Prostate gland (tissue), 2 donors: ENCODE measurements at regions not wholly inside any gene's neighbourhood (a gene's known extent, or its start where the extent isn't known, plus 50 kb on each side); places are given as distances from the start of the nearest gene placed in this dataset.
"Not testable (repeated sequence)": the region's sequence is repeated elsewhere in the genome, so short reads cannot be mapped to it uniquely, and the experiment has no call there.

Experiments used
- DNase-seq: peaks from one replicate; pipeline ENCODE4 v3.0.0-alpha.2; 2019; ENCODE audit warnings: low spot score
- H3K27ac ChIP-seq, 2 donors: fragments of 200-600 bp; sonication (generic); 2 replicates each; pipeline ENCODE4 v1.5.1; 2017 to 2019
- H3K27me3 ChIP-seq: fragments of 200-600 bp; sonication (generic); replicated peaks from 2 replicates; pipeline ENCODE4 v1.5.1; 2019; ENCODE audit not compliant: insufficient read depth
- H3K36me3 ChIP-seq, 2 donors: fragments of 200-600 bp; sonication (generic); 1 replicate in 1 of 2; 2 replicates in 1 of 2; pipeline versions ENCODE4 v1.5.1 to v1.8.1; 2017 to 2019
- H3K4me1 ChIP-seq: fragments of 200-600 bp; sonication (generic); replicated peaks from 2 replicates; pipeline ENCODE4 v1.5.1; 2019
- H3K4me3 ChIP-seq, 2 donors: fragments of 200-600 bp; sonication (generic); 2 replicates each; pipeline ENCODE4 v1.5.1; 2017 to 2019
- H3K9me3 ChIP-seq: fragments of 200-600 bp; sonication (generic); 2 replicates; pipeline ENCODE4 v1.5.1; 2017
- POLR2A ChIP-seq: fragments of 450-650 bp; IDR thresholded peaks from one replicate; pipeline ENCODE4 v1.6.1; 2016; ENCODE audit warnings: antibody characterized with exemption, mild to moderate bottlenecking
- POLR2AphosphoS5 ChIP-seq: sonication (generic); formaldehyde crosslinking; IDR thresholded peaks from one replicate; pipeline ENCODE4 v1.6.1; 2017; ENCODE audit warnings: antibody characterized with exemption
- WGBS: methylation state at CpG from one replicate; pipeline ENCODE4 v1.1.5; 2018; 5-methylcytosine and 5-hydroxymethylcytosine counted together
- intact Hi-C: fragments of 100-400 bp; cut with DNase I; formaldehyde crosslinking; loops from one replicate; pipeline ENCODE4 v1.14.2; 2022
- TF ChIP-seq, protein P1 (sequence below), 4 experiments: fragments of 200-600 bp in 2 of 4; fragments of 450-650 bp in 2 of 4; sonication (generic) in 2 of 4; IDR thresholded peaks; 1 replicate in 3 of 4; 2 replicates in 1 of 4; pipeline ENCODE4 v1.5.1; 2016 to 2019; ENCODE audit warnings: antibody characterized with exemption in 4 of 4, mild to moderate bottlenecking in 2 of 4, moderate library complexity in 2 of 4

GRCh38 chr2:8506746-8507145 lies 175.1 kb upstream of the ID2 start:
- H3K36me3 ChIP-seq, result no peaks in the 10 kb centered on the region
- H3K4me1 ChIP-seq, result no peaks in the 10 kb centered on the region
- WGBS, result 37% methylated on average over 7 of the region's 7 CpGs
- H3K9me3 ChIP-seq, result no peaks in the 10 kb centered on the region
- intact Hi-C loops, result no loop called here
- DNase-seq, result no peak
- H3K27me3 ChIP-seq, result no peaks in the 10 kb centered on the region
- H3K27ac ChIP-seq, result no peak overlapping the region
- TF ChIP-seq POLR2AphosphoS5, result peak; percentile 21
- TF ChIP-seq, protein P1, sequence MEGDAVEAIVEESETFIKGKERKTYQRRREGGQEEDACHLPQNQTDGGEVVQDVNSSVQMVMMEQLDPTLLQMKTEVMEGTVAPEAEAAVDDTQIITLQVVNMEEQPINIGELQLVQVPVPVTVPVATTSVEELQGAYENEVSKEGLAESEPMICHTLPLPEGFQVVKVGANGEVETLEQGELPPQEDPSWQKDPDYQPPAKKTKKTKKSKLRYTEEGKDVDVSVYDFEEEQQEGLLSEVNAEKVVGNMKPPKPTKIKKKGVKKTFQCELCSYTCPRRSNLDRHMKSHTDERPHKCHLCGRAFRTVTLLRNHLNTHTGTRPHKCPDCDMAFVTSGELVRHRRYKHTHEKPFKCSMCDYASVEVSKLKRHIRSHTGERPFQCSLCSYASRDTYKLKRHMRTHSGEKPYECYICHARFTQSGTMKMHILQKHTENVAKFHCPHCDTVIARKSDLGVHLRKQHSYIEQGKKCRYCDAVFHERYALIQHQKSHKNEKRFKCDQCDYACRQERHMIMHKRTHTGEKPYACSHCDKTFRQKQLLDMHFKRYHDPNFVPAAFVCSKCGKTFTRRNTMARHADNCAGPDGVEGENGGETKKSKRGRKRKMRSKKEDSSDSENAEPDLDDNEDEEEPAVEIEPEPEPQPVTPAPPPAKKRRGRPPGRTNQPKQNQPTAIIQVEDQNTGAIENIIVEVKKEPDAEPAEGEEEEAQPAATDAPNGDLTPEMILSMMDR (IDR thresholded peaks at IDR 0.05), result no peak
- no peak overlapping the region for H3K4me3 ChIP-seq

GRCh38 chr2:8508766-8509165 lies 173.1 kb upstream of the ID2 start:
- DNase-seq, result no peak
- no peaks in the 10 kb centered on the region for H3K36me3 ChIP-seq
- H3K27me3 ChIP-seq, result no peaks in the 10 kb centered on the region
- intact Hi-C loops, result no loop called here
- no peaks in the 10 kb centered on the region for H3K9me3 ChIP-seq
- 88% methylated on average over 5 of the region's 5 CpGs for WGBS
- no peak overlapping the region for H3K4me3 ChIP-seq
- no peaks in the 10 kb centered on the region for H3K4me1 ChIP-seq
- no peak overlapping the region for H3K27ac ChIP-seq
- TF ChIP-seq POLR2AphosphoS5 (no peak), POLR2A (no peak)
- TF ChIP-seq, protein P1 (IDR thresholded peaks at IDR 0.05), result no peak

DNA sequence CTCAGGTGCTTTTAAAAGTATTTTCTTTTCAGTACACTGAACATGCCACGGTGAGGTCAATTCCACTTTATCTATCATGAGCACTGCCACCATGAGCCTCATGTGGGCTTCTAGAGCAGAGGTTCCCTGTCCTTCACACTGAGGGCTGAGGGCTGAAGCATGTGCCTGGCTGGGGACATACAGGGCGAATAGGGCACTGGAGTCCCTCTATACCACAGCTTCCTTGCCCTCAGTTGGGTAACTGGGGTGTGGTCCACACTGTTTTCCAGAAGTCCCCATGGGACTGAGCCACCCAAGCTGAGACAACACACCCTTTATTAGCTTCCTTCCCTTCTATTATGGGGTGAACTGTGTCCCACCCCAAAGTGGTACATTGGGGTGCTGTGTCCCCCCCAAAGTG lies 172.2 kb upstream of the ID2 start:
- WGBS, result 85% methylated on average over 2 of the region's 2 CpGs
- intact Hi-C loops, result no loop called here
- TF ChIP-seq POLR2AphosphoS5, result no peak
- TF ChIP-seq, protein P1 (IDR thresholded peaks at IDR 0.05), result no peak
- TF ChIP-seq POLR2A, result no peak

GRCh38 chr2:8510055-8510454 lies 171.8 kb upstream of the ID2 start:
- WGBS, result 90% methylated on average over 4 of the region's 4 CpGs
- H3K36me3 ChIP-seq, intact Hi-C loops, H3K4me3 ChIP-seq, H3K27me3 ChIP-seq, H3K4me1 ChIP-seq, H3K27ac ChIP-seq, DNase-seq, H3K9me3 ChIP-seq: not testable (repeated sequence)

More for the DNA sequence above, 172.2 kb upstream of the ID2 start:
- Histone ChIP-seq H3K27me3 (no peaks in the 10 kb centered on the region), H3K36me3 (no peaks in the 10 kb centered on the region), H3K27ac (no peak overlapping the region), H3K9me3 (no peaks in the 10 kb centered on the region), H3K4me1 (no peaks in the 10 kb centered on the region), H3K4me3 (no peak overlapping the region)
- no peak for DNase-seq

DNA sequence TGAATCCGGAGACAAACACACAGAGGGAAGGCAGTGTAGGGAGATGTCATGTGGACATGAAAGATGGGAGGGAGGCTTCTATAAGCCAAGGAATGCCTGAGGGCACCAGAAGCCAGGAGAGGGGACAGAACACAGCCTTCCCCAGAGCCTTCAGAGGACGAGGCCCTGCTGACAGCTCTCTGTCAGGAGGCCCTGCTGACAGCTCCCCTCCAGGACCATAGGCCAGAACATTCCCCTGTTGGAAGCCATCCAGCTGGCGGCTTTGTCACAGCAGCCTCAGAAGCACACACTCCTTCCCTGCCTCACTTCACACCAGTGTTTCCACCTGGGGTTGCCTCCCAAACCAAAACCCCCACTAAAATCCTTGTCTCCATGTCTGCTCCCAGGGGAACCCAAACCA lies 171.3 kb upstream of the ID2 start:
- no peaks in the 10 kb centered on the region for H3K4me1 ChIP-seq
- TF ChIP-seq, protein P1 (IDR thresholded peaks at IDR 0.05), result no peak
- TF ChIP-seq POLR2AphosphoS5 (no peak), POLR2A (no peak)
- intact Hi-C loops, result no loop called here
- WGBS, result 73% methylated on average over 3 of the region's 3 CpGs
- no peaks in the 10 kb centered on the region for H3K36me3 ChIP-seq
- no peaks in the 10 kb centered on the region for H3K9me3 ChIP-seq
- no peak overlapping the region for H3K4me3 ChIP-seq
- H3K27me3 ChIP-seq, result no peaks in the 10 kb centered on the region
- no peak for DNase-seq
- no peak overlapping the region for H3K27ac ChIP-seq
